Upper lobe of left lung (tissue), 4 donors: ENCODE measurements at regions not wholly inside any gene's neighbourhood (a gene's known extent, or its start where the extent isn't known, plus 50 kb on each side); places are given as distances from the start of the nearest gene placed in this dataset.

Experiments
- CTCF ChIP-seq, 6 experiments: fragments of 450-650 bp in 4 of 6; fragments of 200-600 bp in 2 of 6; sonication (generic) in 2 of 6; IDR thresholded peaks; one replicate each; pipeline ENCODE4 v1.5.1; 2016 to 2019; ENCODE audit warnings: antibody characterized with exemption in 6 of 6
- EP300 ChIP-seq, 4 donors: sonication (generic); formaldehyde crosslinking; IDR thresholded peaks; one replicate each; pipeline ENCODE4 v1.5.1; 2017; ENCODE audit warnings: antibody characterized with exemption in 4 of 4, control low read depth in 2 of 4
- POLR2A ChIP-seq, 4 donors: fragments of 450-650 bp; IDR thresholded peaks; one replicate each; pipeline ENCODE4 v1.5.1; 2016 to 2017; ENCODE audit warnings: antibody characterized with exemption in 4 of 4, mild to moderate bottlenecking in 2 of 4
- POLR2AphosphoS5 ChIP-seq, 2 donors: sonication (generic); formaldehyde crosslinking; IDR thresholded peaks; one replicate each; pipeline ENCODE4 v1.5.1; 2017; ENCODE audit warnings: antibody characterized with exemption in 2 of 2

GRCh38 chr12:131441638-131442336 lies 269.1 kb upstream of the SFSWAP start:
- TF ChIP-seq CTCF (IDR thresholded peaks at IDR 0.05) (no peak), POLR2A (IDR thresholded peaks at IDR 0.05) (no peak), EP300 (IDR thresholded peaks at IDR 0.05) (no peak), POLR2AphosphoS5 (IDR thresholded peaks at IDR 0.05) (no peak)
